Osteocyte (in vitro differentiated cells): ENCODE measurements at regions not wholly inside any gene's neighbourhood (a gene's known extent, or its start where the extent isn't known, plus 50 kb on each side); places are given as distances from the start of the nearest gene placed in this dataset.
"Not testable (repeated sequence)": the region's sequence is repeated elsewhere in the genome, so short reads cannot be mapped to it uniquely, and the experiment has no call there.

Experiments
- DNase-seq: peaks from one replicate; pipeline ENCODE4 v3.0.0; 2021; ENCODE audit warnings: mixed read lengths; ENCODE audit not compliant: unreplicated experiment; ENCODE audit errors: extremely low spot score
- H3K27ac Mint-ChIP-seq: one replicate; pipeline ENCODE4 v1.8.0; 2021; ENCODE audit warnings: mild to moderate bottlenecking, mixed read lengths; ENCODE audit not compliant: unreplicated experiment
- H3K27me3 Mint-ChIP-seq: one replicate; pipeline ENCODE4 v1.8.0; 2021; ENCODE audit warnings: mixed read lengths; ENCODE audit not compliant: unreplicated experiment
- H3K36me3 Mint-ChIP-seq: one replicate; pipeline ENCODE4 v1.8.0; 2021; ENCODE audit warnings: mixed read lengths; ENCODE audit not compliant: unreplicated experiment
- H3K4me1 Mint-ChIP-seq: one replicate; pipeline ENCODE4 v1.8.0; 2021; ENCODE audit warnings: mixed read lengths; ENCODE audit not compliant: unreplicated experiment
- H3K4me3 Mint-ChIP-seq: one replicate; pipeline ENCODE4 v1.8.0; 2021; ENCODE audit warnings: mild to moderate bottlenecking, moderate library complexity, mixed read lengths; ENCODE audit not compliant: unreplicated experiment
- H3K9me3 Mint-ChIP-seq: one replicate; pipeline ENCODE4 v1.8.0; 2021; ENCODE audit warnings: mixed read lengths; ENCODE audit not compliant: unreplicated experiment
- TF ChIP-seq, protein P1 (sequence below): fragments of 200-600 bp; sonication (generic); IDR thresholded peaks from 2 replicates; pipeline ENCODE4 v1.5.0; 2021; ENCODE audit warnings: antibody characterized with exemption, mild to moderate bottlenecking, moderate library complexity

DNA sequence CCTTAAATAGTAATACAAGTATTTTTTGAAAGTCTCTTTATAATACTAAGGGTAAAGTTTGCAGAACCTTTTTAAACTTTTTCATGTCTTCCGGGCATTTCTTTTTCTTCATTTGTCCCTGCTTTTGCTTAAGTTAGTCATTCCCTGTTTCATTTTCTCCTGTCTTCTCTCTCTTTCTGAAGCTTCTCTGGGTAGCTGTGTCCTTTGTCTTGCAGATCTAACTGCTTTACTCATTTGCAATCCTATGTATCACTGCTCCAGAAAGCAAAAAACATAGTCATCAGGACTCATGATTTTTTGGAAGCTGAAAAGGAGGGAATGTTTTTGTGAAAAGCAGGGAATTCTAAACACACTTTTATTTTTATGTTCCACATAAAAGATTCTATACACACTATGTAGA, 301.7 kb downstream of the MRPS30 start:
- DNase-seq, result no peak
- no peaks in the 10 kb centered on the region for H3K4me1 Mint-ChIP-seq
- H3K4me3 Mint-ChIP-seq, result no peak overlapping the region
- H3K27me3 Mint-ChIP-seq, result no peaks in the 10 kb centered on the region
- H3K27ac Mint-ChIP-seq, result no peak overlapping the region
- TF ChIP-seq, protein P1, sequence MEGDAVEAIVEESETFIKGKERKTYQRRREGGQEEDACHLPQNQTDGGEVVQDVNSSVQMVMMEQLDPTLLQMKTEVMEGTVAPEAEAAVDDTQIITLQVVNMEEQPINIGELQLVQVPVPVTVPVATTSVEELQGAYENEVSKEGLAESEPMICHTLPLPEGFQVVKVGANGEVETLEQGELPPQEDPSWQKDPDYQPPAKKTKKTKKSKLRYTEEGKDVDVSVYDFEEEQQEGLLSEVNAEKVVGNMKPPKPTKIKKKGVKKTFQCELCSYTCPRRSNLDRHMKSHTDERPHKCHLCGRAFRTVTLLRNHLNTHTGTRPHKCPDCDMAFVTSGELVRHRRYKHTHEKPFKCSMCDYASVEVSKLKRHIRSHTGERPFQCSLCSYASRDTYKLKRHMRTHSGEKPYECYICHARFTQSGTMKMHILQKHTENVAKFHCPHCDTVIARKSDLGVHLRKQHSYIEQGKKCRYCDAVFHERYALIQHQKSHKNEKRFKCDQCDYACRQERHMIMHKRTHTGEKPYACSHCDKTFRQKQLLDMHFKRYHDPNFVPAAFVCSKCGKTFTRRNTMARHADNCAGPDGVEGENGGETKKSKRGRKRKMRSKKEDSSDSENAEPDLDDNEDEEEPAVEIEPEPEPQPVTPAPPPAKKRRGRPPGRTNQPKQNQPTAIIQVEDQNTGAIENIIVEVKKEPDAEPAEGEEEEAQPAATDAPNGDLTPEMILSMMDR, result no peak
- H3K36me3 Mint-ChIP-seq, result no peaks in the 10 kb centered on the region
- H3K9me3 Mint-ChIP-seq, result peaks cover 7% of the 10 kb centered on the region

DNA sequence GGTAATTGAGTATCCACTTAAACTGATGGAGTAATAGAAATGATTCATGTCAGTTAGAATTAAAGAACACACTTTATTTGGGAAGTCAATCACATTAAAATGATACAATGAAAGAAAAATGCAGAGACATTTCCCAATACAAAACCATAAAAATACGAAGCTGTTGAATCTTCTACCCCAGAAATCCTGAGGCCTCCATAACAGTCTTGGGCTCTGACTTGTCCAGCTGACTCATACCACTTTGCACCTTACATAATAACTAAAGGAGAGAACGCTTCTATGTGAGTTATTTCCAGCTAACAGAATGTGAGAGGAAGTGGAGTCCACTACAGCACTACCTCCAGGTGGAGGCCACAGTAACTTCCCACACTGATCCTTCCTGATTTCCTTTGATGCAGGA, 305.0 kb downstream of the MRPS30 start:
- no peak overlapping the region for H3K4me3 Mint-ChIP-seq
- H3K4me1 Mint-ChIP-seq, result no peaks in the 10 kb centered on the region
- peaks cover 9% of the 10 kb centered on the region for H3K9me3 Mint-ChIP-seq
- no peak overlapping the region for H3K27ac Mint-ChIP-seq
- TF ChIP-seq, protein P1, result no peak
- DNase-seq, result no peak
- H3K27me3 Mint-ChIP-seq, result no peaks in the 10 kb centered on the region
- H3K36me3 Mint-ChIP-seq, result no peaks in the 10 kb centered on the region

DNA sequence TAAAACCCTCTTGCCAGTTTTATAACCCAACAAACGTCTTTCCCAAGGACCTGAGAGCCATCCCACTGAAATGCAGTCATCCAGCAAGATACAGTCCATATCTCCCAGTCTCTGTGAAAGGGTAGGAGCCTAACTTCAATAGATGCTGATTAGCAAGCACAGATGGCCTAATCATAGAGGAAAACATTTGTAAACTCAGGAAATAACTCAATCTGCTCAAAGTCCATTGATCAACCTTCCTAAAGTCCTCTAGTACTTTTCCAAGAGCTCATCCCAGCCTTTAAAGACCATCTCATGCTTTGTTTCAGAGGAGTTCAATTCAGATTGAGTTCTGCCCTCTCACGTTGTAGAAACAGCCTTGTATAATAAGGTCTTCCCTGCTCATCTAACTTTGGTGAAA, 324.2 kb downstream of the MRPS30 start:
- Mint-ChIP-seq H3K9me3 (peaks cover 22% of the 10 kb centered on the region), H3K36me3 (no peaks in the 10 kb centered on the region), H3K27me3 (no peaks in the 10 kb centered on the region), H3K4me1 (no peaks in the 10 kb centered on the region), H3K27ac (no peak overlapping the region), H3K4me3 (no peak overlapping the region)
- no peak for DNase-seq
- TF ChIP-seq, protein P1, result no peak

DNA sequence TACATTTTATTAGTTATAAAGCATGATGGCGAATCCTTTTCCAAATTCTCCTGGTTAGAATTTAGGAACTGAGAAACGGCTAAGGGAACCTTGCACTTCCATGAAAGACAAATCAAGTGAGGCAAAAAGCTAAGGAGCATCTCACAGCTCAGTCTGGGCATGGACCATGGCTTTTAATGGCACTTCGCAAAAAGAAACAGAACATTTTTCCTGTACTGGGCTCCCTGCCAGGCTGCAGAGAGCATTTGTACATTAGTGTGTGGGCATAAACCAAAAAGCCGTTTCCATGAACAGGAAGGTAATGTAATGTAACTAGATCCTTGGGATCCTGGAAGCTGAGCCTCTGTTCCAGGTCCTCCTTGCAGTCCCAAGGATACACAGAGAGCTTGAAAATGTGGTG, 354.2 kb downstream of the MRPS30 start:
- no peaks in the 10 kb centered on the region for H3K27me3 Mint-ChIP-seq
- no peak overlapping the region for H3K27ac Mint-ChIP-seq
- peaks cover 30% of the 10 kb centered on the region for H3K9me3 Mint-ChIP-seq
- TF ChIP-seq, protein P1, result no peak
- no peak for DNase-seq
- no peak overlapping the region for H3K4me3 Mint-ChIP-seq
- H3K36me3 Mint-ChIP-seq, result no peaks in the 10 kb centered on the region
- no peaks in the 10 kb centered on the region for H3K4me1 Mint-ChIP-seq

DNA sequence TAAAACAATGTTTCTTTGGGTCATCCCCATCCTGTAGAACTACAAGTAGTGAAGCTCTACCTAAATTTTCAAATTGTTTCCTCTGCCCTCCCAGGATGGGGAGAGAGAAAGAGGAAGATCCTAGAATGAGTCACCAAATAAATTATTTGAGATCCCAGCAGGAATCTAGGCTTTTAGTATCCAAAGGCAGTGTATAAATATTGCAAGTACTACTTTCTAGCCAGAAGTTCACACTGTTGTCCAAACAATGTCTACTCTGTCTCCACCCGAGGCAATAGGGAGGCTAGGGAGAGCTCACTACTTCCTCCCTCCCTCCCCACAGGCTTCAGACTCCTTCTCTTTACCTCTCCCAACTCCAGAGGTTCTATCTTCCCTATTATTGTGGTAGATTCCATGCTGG, 362.8 kb downstream of the MRPS30 start:
- Mint-ChIP-seq H3K9me3 (peaks cover 28% of the 10 kb centered on the region), H3K36me3 (no peaks in the 10 kb centered on the region), H3K4me3 (no peak overlapping the region)

DNA sequence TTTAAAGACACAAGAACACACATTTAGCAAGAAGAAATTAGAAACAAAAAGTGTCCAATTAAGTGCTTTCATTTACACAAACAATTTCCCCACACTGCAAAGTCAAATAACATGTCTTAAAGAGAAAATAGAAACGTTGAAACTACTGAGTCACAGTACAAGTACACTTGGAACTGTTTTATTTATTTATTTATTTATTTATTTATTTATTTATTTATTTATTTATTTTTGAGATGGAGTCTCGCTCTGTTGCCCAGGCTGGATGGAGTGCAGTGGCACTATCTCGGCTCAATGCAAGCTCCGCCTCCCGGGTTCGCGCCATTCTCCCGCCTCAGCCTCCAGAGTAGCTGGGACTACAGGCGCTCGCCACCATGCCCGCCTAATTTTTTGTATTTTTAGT, 363.9 kb downstream of the MRPS30 start:
- not testable (repeated sequence) for H3K4me1 Mint-ChIP-seq, DNase-seq, H3K27ac Mint-ChIP-seq, H3K36me3 Mint-ChIP-seq, H3K27me3 Mint-ChIP-seq, H3K4me3 Mint-ChIP-seq
- peaks cover 22% of the 10 kb centered on the region for H3K9me3 Mint-ChIP-seq

More for the DNA sequence above, 362.8 kb downstream of the MRPS30 start:
- TF ChIP-seq, protein P1, result no peak
- DNase-seq, result no peak
- Mint-ChIP-seq H3K27me3 (no peaks in the 10 kb centered on the region), H3K4me1 (no peaks in the 10 kb centered on the region), H3K27ac (no peak overlapping the region)
